ENCODE measurements at regions not wholly inside any gene's neighbourhood (a gene's known extent, or its start where the extent isn't known, plus 50 kb on each side); places are given as distances from the start of the nearest gene placed in this dataset.
"Not testable (repeated sequence)": the region's sequence is repeated elsewhere in the genome, so short reads cannot be mapped to it uniquely, and the experiment has no call there.

DNA sequence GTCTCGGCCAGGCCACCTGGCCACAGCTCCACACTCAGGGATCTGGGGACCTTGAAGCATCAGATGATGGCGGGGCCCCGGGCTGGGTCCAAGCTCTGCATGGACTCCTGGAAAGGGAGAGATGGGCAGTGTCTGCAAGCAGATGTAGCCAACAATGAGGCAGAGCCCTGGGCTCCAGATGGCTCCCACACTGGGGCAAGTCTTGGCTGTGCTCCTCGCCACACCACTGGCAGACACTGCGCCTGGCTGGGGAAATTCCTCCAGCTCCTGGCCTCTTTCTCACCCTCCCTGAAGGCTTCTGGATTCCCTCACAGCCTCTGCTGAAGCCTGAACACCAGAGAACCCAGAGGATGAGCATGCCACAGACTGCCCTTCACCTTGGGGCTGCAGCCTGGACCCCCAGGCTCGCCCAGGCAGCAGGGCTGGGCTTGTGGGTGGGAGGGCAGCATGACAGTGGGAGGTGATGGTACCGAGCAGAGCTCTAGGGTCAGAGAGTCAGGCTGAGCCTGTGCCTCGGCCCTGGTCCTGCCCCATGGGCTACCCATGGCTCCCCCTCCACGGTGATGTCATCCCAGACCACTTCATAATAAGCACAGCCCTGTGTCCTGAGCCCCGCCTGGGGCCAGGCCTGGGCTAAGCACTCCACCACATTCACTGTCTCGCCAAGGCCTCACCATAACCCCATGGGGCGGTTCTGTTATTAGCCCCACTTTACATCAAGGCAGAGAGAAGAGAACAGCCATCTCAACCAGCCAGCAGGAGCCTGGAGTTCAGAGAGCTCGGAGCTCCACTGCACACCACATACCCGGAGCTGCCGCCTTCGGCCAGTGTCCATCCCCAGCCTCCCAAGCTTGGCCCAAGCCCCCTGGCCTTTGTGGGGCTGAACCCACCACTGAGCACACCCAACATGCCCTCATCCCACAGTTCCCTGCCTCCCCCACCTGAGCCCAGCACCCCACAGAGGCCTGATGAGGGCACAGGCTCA lies 62.2 kb upstream of the ADAMTS2 start:
- no peak for DNase-seq

DNA sequence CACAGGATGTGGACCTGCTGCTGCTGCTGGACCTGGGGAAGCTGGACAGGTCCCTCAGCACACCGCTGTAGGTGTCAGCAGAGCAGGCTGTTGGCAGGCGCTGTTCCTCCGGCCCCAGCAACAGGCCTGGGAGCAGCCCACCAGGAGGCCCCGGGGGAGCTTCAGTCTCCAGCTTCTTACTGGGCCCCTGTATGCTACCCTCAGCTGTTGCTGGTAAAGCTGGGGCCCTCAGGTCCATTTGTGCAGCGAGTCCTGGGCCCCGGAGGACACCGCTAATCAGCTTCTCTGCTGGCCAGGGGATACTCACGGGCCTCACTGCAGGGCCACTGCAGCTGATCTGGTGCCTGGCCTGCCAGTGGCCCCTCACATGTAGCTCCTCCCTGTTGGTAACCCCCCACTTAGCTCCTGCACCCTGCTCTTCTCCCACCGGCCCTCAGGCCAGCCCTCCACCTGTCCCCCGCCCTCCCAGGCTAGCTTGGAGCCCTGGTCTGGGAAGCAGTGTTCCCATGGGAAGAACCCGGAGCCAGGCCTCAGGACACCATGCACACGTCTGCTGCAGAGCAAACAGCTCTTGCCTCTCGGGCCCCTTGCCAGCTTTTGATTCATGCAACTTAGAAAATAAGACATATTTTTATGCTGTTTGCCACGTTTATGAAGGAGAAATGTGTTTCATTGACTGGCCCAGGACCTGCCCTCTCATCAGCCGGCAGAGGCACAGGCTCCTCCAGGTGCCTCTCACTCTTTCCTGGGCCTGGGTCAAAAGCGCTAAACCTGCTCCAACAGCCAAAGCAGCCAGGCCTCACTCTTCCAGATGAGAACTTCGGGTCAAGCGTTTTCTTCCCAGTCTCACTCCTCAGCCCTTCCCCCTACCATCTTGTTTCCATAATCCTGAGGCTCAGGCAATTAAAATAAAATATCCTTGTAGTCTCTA lies 61.0 kb upstream of the ADAMTS2 start:
- DNase-seq: no peak

DNA sequence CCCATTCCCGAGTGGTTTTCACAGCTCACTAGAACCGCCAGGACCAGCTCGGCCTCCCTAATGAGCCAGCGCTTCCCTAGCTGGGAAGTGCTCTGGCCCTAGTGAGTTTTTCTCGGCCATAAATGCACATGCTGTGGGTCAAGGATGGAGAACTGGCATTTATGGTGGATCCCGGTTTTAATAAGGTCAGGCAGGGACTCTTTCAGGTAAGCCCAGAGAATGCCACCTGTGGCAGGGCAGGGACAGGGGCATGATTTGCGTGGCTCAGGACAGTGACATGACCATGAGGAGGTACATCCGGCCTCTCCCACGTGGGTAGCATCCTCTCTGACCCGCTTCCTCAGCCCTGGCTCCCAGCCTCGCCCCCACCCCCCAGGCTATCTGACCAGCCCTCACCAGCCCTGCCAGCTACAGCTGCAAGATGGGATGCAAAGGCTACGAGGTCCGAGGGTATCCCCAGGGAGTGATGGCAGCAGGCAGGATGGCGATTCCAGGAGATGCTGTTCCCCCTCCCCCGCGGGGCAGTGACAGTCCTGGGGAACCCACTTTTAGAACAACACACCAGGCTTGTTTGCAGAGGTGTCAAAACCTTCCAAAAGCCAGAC lies 60.3 kb upstream of the ADAMTS2 start:
- DNase-seq: no peak

DNA sequence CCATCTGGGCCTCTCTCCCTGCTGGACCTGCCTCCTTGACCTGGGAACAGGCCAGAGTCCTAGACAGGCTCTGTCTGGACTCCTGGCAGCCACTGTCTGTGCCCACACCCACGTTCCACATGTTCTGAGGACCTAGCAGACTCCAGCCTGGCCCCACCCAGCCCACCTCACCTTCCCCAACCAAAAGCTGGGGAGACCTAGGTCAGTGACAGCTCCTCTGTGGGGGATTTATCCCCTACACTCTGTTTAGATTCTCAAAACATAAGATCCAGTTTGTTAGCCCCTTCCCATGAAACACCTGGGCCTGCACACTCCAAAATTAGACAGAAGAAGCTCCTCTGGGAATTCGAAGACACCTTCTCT lies 59.8 kb upstream of the ADAMTS2 start:
- DNase-seq: no peak

DNA sequence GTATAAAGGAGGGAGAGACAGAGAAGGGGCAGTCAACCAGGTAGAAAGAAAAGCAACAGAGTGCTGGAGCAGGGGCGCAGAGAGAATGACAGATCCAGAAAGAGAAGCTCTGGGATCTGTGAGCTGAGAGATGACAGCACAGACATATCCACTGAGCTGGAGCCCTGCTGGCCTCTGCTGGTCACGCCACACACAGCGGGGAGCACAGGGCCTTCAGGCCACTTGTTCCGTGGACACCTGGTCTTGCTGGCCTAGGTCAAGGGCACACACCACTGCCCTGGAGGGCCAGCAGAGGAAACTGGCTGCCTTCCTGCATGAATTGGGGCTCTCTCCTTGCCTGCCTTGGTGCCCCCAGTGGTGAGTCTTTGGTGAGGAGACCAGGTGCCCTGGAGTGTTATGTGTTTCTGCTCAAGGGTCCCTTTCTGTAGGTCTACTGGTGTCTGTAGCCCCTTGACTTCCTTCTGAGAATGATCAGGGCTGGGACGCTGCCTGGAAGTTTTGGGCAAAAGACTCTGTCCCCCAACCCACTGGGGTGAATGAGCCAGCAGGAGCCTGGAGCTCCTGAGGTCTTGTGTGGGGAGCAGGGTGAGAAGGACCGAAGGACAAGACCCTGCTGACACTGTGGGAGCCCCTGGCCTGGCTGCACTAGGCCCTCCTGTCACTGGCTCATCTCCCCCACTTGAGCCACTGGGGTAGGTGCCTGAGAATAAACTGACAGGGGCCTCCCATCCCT lies 59.2 kb upstream of the ADAMTS2 start:
- DNase-seq: no peak

DNA sequence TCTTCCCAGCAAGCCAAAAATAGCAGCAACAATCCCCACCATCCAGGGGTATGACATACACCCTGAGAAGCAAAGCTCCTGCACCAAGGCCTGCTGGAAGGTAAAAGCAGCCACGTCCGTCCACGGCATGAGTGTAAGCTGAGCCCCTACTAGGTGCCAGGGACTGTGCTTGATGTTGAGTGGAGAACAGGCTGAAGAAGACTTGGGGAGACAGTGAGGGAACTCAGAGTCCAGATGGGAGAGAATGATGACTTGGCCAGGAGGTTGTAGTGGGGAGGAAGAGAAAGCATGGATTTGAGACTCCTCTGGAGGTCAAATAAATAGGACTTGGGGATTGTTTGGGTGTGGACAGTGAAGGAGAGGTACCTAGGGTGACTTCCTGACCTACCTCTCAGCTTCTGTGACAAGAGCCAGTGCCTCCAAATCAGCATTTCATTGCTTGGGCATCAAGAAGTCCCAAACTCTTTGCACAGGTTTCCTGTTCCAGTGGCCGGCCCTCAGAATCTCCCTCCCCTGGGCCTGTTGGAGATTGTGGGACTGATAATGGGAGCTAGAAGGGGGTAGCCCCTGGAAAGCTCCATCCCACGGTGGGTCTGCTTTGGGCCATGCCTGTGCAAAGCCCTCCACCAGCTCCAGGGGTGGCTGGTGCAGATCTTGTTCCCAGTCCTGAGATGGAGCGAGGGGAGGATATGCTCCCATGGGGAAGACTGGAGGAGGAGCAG lies 58.3 kb upstream of the ADAMTS2 start:
- DNase-seq: no peak

DNA sequence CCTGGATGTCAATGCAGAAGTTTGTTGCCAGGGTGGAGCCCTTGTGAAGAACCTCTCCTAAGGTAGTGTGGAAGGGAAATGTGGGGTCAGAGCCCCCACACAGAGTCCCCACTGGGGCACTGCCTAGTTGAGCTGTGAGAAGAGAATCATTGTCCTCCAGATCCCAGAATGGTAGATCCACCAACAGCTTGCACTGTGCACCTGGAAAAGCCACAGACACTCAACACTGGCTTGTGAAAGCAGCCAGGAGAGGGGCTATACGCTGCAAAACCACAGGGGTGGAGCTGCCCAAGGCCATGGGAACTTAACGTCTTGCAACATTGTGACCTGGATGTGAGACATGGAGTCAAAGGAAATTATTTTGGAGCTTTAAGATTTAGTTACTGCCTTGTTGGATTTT lies 55.2 kb upstream of the ADAMTS2 start:
- DNase-seq: not testable (repeated sequence)

DNA sequence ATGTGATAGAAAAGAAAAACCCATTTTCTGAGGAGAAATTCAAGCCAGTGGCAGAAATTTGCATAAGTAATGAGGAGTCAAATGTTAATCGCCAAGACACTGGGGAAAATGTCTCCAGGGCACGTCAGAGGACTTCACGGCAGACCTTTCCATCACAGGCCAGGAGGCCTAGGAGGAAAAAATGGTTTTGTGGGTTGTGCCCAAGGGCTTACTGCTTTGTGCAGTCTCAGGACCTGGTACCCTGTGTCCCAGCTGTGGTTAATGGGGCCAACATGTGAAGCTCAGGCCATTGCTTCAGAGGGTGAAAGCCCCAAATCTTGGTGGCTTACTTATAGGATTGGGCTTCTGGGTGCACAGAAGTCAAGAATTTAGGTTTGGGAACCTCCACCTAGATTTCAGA lies 54.8 kb upstream of the ADAMTS2 start:
- DNase-seq: no peak

DNA sequence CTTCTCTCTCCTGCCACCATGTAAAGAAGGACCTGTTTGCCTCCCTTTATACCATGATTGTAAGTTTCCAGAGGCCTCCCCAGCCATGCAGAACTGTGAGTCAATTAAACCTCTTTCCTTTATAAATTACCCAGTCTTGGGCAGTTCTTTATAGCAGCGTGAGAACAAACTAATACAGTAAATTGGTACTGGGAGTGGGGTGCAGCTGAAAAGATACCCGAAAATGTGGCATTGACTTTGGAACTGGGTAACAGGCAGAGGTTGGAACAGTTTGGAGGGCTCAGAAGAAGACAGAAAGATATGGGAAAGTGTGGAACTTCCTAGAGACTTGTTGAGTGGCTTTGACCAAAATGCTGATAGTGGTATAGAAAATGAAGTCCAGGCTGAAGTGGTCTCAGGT lies 54.1 kb upstream of the ADAMTS2 start:
- not testable (repeated sequence) for DNase-seq

DNA sequence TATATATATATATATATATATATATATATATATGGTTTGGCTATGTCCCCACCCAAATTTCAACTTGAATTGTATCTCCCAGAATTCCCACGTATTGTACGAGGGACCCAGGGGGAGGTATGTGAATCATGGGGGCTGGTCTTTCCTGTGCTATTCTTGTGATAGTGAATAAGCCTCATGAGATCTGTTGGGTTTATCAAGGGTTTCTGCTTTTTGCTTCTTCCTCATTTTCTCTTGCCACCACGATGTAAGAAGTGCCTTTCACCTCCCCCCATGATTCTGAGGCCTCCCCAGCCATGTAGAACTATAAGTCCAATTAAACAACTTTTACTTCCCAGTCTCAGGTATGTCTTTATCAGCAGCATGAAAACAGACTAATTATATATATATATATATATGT lies 52.3 kb upstream of the ADAMTS2 start:
- DNase-seq: no peak
